Bone marrow (tissue), 2 donors: ENCODE measurements at regions not wholly inside any gene's neighbourhood (a gene's known extent, or its start where the extent isn't known, plus 50 kb on each side); places are given as distances from the start of the nearest gene placed in this dataset.
"Not testable (repeated sequence)": the region's sequence is repeated elsewhere in the genome, so short reads cannot be mapped to it uniquely, and the experiment has no call there.

Experiments used
- DNase-seq, 2 donors: peaks; one replicate each; lab custom pipeline; 2025; lab: John Stamatoyannopoulos, UW

GRCh38 chr14:53395267-53395666, 242.1 kb upstream of the DDHD1 start:
- DNase-seq: not testable (repeated sequence)

GRCh38 chr14:53391631-53392285, 238.6 kb upstream of the DDHD1 start:
- DNase-seq: no peak

- no peak for DNase-seq
Observed at GRCh38 chr14:53391156-53391555, 238.0 kb upstream of the DDHD1 start.

- DNase-seq: no peak
Observed at GRCh38 chr14:53390008-53390407, 236.9 kb upstream of the DDHD1 start.

- no peak for DNase-seq
Observed at GRCh38 chr14:53389202-53389601, 236.1 kb upstream of the DDHD1 start.

GRCh38 chr14:53386362-53386761, 233.2 kb upstream of the DDHD1 start:
- no peak for DNase-seq

- no peak for DNase-seq
Observed at GRCh38 chr14:53384536-53384935, 231.4 kb upstream of the DDHD1 start.

- DNase-seq: no peak
Observed at GRCh38 chr14:53384073-53384472, 230.9 kb upstream of the DDHD1 start.

- no peak for DNase-seq
Observed at GRCh38 chr14:53381895-53382294, 228.8 kb upstream of the DDHD1 start.

- no peak for DNase-seq
Observed at GRCh38 chr14:53380867-53381225, 227.7 kb upstream of the DDHD1 start.

- no peak for DNase-seq
Observed at GRCh38 chr14:53380052-53380866, 227.1 kb upstream of the DDHD1 start.

GRCh38 chr14:53378142-53378541, 225.0 kb upstream of the DDHD1 start:
- DNase-seq: no peak

GRCh38 chr14:53376064-53376463, 222.9 kb upstream of the DDHD1 start:
- DNase-seq: no peak

- DNase-seq: no peak
Observed at GRCh38 chr14:53375599-53375998, 222.5 kb upstream of the DDHD1 start.

- DNase-seq: no peak
Observed at GRCh38 chr14:53368711-53369201, 215.6 kb upstream of the DDHD1 start.

GRCh38 chr14:53368066-53368465, 214.9 kb upstream of the DDHD1 start:
- no peak for DNase-seq

GRCh38 chr14:53367644-53368026, 214.5 kb upstream of the DDHD1 start:
- no peak for DNase-seq

- DNase-seq: no peak
Observed at GRCh38 chr14:53365486-53366130, 212.5 kb upstream of the DDHD1 start.

GRCh38 chr14:53362916-53363315, 209.8 kb upstream of the DDHD1 start:
- not testable (repeated sequence) for DNase-seq

GRCh38 chr14:53360829-53361228, 207.7 kb upstream of the DDHD1 start:
- no peak for DNase-seq

GRCh38 chr14:53358166-53358565, 205.0 kb upstream of the DDHD1 start:
- DNase-seq: no peak

- DNase-seq: no peak
Observed at GRCh38 chr14:53356361-53357150, 203.4 kb upstream of the DDHD1 start.
